Esophagus squamous epithelium (tissue), 4 donors: ENCODE measurements at regions not wholly inside any gene's neighbourhood (a gene's known extent, or its start where the extent isn't known, plus 50 kb on each side); places are given as distances from the start of the nearest gene placed in this dataset.

ENCODE experiments used
- POLR2A ChIP-seq, 4 donors: fragments of 450-650 bp; IDR thresholded peaks; one replicate each; pipeline ENCODE4 v1.6.1; 2017; ENCODE audit warnings: antibody characterized with exemption in 4 of 4, mild to moderate bottlenecking in 4 of 4, moderate library complexity in 3 of 4
- TF ChIP-seq, protein P1 (sequence below), 6 experiments: fragments of 450-650 bp in 4 of 6; fragments of 200-600 bp in 2 of 6; sonication (generic) in 2 of 6; IDR thresholded peaks; one replicate each; pipeline ENCODE4 v1.5.1; 2016 to 2019; ENCODE audit warnings: antibody characterized with exemption in 6 of 6, mild to moderate bottlenecking in 4 of 6, moderate library complexity in 4 of 6

DNA sequence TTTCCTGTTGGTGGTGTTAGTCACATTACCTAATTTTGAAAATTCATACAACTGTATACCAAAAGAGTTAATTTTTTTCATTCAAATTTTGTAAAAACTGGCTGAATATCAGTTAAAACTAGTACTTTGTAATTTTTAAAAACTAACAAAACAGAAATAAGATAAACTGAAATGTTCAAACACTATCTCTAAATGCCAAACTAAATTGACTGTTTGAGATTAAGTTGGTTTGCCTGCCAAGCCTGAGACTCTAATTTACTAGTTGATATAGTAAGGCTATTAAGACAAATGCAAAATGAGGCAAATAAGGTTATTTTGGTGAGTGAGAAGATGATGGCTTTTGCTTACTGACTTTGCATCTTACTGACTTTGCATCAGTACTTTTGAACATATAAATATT lies 1134.9 kb upstream of the LRRN3 start:
- TF ChIP-seq, protein P1, sequence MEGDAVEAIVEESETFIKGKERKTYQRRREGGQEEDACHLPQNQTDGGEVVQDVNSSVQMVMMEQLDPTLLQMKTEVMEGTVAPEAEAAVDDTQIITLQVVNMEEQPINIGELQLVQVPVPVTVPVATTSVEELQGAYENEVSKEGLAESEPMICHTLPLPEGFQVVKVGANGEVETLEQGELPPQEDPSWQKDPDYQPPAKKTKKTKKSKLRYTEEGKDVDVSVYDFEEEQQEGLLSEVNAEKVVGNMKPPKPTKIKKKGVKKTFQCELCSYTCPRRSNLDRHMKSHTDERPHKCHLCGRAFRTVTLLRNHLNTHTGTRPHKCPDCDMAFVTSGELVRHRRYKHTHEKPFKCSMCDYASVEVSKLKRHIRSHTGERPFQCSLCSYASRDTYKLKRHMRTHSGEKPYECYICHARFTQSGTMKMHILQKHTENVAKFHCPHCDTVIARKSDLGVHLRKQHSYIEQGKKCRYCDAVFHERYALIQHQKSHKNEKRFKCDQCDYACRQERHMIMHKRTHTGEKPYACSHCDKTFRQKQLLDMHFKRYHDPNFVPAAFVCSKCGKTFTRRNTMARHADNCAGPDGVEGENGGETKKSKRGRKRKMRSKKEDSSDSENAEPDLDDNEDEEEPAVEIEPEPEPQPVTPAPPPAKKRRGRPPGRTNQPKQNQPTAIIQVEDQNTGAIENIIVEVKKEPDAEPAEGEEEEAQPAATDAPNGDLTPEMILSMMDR (IDR thresholded peaks at IDR 0.05): no peak
- no peak for TF ChIP-seq POLR2A (IDR thresholded peaks at IDR 0.05)
